ENCODE measurements at regions not wholly inside any gene's neighbourhood (a gene's known extent, or its start where the extent isn't known, plus 50 kb on each side); places are given as distances from the start of the nearest gene placed in this dataset.

DNA sequence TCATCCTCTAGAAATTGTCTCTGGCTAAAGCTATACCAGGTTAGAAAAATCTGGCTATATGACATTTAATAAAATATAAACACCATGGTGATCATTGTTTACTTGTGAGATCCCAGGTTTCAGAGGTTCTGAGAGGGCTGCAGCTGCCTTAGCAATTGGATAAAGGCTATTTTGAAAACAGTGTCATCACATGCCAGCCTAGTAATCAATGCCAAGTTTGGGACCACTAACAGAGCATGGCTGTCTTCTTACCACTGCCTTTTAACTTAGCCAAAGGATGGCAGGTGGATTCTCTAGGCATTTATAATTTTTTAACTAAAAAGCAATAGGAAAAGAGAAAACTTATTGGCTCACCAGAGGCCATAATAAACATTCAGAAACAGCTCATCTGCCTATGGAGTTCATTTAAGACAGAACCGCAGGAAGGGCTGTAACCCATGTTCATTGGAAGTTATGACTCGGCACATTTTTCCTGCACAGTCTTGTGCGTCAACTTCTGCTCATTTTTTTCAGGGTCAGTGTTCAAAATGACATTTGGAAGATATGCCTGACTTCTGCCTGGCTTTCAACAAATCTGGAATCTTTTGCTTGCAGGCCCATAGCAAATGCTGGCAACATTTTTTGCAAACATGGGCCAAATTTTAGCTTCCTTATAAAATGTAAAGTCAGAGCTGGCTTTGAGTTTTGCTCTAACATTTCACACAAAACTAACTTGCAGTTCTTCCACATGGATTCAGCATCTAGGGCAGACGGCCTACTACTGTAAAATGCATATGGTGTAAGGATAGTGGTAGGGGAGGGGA lies 476.0 kb upstream of the TBL1XR1 start:
- DNase-seq (ENCODE audit: low spot score): peak; percentile 30

DNA sequence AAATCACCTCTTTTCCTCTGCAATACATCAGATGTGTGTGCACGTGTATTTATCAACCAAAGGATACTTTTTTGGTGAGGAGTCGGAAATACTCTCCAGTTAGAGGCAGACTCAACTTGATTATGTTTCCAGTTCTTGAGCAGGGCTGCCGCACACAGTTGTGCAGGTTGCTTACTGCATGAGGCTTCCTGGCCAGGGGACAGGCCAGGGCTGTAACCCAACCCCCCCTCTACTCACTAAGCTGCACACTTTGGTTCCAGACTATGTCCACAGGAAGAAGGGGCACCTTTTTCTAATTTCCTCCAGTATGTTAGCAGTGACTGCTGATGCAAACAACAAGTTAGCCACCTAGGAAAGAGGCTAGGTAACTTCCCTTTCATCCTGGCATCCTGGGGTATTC lies 476.9 kb upstream of the TBL1XR1 start:
- DNase-seq (ENCODE audit: low spot score): no peak

DNA sequence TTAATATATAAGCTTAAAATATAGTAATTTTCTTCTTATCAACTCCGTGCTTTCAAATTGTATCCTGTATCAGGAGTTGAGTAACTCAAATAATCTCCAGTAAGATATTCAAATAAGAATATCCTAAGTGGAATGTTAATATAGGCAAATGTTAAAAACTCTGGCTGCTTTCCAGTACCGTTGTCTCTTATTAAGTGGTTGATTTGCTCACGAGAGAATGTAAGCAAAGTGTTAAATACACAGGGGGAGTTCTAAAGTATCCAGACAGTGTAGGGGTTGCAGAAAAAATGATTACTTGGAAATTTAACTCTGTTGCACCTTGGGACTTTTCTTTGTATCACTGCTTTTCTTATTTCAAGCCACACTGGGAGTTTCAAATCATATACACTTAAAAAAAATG lies 478.9 kb upstream of the TBL1XR1 start:
- no peak for DNase-seq (ENCODE audit: low spot score)

DNA sequence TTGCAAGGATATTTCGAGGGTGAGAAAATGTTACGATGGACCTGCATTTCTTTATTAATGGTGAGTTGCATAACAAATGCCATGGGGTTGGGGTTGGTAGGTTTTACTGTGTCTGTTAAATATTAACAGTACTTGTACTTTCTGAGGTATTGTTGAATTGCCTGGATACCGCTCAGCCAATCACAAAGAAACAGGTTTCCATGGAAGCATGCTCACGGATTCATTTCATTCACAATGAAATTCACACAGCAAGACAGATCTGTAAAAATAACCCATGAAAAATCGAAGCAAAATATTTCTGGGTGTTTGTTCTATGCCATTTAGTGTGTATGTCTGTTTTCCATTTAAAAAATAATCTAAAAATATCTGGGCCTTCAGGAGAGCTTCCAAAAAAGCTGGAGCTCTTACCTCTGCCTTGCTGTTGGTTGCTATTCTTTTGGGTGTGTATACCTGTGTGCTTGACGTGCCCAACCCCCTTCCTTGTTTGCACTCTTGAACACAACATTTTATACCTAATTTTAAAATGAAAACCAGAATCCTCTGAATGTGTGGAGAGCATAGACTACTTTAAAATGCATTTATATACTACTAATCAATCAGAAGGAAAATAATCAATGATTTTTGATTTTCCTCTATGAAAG lies 479.8 kb upstream of the TBL1XR1 start:
- DNase-seq (ENCODE audit: low spot score): no peak

DNA sequence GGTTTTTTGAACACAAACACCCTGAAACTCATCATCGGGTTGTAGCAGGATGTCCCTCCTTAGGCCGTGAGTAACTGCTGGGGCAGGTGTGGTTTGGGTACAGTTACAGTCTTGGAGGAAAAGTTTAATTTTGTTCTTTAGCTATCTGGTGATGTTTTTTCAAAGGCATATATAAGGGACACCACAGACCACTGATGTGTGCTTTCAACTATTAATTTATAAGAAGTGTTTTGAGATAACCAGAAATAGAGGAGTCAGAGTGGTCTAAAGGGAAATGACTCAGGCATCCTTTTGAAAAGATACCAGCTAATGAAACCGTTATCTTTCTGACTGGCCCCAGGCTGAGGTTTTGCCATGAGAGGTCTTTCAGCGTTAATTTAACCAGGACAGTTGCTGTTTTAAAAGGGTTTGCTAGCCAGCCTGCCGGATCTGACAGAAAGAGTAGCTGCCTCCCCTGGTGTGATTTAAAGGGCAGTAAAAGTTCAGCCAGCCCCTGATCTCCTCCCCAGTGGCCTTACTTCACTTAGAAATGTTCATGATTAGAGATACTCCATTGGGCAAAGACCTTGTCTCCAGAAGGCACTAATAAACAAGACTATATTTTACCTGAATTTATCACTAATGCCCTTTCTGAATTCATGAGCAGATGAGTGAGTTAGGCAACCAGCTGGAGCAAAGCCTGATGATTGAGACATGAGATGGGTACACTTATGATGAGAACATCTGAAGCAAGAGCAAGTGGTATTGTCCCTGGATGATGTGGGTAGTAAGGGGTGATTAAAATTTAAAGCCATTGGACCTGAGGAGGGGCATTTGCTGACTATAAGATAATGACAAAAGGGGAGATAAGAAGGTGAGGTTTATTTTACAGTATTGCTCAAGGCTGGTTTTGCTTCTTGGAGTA lies 482.5 kb upstream of the TBL1XR1 start:
- DNase-seq (ENCODE audit: low spot score): peak; percentile 95

DNA sequence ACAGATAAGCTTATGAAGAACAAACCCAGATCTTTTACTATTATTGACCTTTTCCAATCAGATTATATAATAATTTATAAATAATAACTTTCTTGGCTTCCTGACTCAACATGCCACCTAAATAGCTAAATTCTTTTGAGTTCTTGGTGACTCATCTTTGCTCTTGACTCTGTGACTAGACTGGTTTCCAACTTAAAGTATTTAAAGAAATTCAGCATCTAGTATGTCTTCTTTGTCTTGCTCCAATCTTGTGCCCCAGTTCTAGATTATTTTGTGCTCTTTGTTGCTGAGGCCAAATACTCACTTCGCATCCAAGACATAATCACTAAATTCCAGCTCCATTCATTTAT lies 483.2 kb upstream of the TBL1XR1 start:
- peak; percentile 49 for DNase-seq (ENCODE audit: low spot score)

DNA sequence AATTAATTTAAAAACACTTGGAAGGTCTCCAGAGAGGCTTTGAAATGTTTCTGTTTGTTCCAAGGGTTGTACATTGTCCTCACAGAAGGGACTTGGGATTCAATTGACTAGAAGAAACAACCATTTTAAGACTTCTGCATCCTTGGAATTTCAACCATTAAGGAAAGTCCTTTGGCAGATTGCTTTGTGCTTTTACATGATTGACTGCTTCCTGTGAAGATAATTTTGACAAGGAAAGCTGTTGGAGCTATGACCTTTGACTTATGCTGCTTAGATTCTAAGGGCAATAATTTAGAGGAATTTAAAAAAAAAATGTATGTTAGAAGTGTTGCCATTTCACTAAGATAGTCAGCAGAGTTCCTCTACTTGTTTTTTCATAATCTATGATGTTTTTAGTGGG lies 483.9 kb upstream of the TBL1XR1 start:
- DNase-seq (ENCODE audit: low spot score): peak; percentile 24

DNA sequence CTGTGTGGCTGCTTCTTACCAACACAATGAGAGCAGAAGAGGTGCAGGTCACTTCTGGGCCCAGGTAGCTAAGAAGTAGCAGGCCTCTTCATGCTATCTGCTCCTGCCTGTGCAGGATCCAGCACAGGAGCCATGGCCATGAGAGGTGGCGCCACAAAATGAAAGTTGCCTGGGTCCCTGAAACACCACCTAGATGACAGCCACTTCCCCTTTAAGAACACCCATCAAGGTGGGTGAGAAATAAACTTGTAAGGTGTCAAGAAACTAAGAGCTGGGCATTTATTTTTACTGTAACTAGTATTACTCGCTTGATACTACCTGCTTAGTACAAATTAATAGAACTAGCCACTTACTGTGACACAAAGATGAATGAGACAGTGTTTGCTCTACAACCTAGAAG lies 484.6 kb upstream of the TBL1XR1 start:
- no peak for DNase-seq (ENCODE audit: low spot score)

DNA sequence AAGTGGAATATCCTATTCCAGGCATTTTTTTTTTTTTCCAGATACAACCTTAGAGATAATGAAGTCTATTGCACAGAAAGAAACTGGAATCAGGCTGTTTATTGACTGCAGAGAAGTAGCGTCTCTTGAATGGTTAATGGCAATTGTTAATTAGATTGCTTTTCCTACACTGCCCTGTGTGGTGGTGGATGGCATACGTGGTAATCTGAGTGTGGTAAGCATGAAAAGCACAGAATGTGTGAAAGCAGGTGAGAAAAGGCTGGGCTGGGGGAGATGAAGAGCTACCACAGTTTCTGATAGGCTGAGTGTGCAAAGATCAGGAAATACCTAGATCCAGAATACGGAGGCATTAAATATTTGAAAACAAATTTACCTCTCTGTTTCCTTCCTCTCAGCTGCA lies 486.3 kb upstream of the TBL1XR1 start:
- no peak for DNase-seq (ENCODE audit: low spot score)

DNA sequence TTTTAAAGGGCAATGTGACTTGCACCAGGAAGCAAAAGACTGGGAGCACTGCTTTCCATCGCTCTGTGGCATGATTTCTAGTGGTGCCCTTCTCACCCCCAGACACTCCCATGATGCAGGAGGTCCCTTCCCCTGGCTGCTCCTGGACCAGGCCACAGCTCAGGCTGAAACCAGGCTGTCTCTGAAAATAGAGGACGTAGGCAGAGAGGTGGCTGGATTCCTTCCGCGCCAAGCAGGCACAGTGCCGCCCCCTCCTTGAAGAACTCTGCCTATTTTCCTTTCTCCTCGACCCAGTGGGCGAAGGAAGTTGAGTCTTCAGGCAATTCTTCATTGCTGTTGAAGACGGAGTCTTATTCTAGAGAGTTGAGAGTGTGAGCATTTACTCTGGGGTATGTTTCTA lies 489.4 kb upstream of the TBL1XR1 start:
- no peak for DNase-seq (ENCODE audit: low spot score)

DNA sequence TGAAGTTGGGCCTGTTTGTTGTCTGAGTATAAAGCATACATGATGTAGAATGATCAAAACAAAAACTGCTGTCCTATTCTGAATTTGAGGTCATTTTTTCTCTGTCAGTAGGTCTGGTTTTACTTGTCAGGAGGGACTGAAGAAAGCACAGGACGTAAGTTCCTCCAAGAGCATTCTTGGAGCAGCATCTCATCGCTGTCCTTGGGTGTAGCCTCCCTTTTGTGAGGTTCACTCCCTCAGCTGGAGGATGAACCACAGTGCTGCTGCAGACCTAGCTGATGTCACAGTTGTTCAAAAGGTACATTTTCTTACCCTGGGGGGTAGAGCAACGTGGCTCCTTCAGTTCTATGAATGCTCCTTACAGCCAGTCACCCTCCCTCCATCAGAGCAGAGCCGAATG lies 490.0 kb upstream of the TBL1XR1 start:
- no peak for DNase-seq (ENCODE audit: low spot score)

DNA sequence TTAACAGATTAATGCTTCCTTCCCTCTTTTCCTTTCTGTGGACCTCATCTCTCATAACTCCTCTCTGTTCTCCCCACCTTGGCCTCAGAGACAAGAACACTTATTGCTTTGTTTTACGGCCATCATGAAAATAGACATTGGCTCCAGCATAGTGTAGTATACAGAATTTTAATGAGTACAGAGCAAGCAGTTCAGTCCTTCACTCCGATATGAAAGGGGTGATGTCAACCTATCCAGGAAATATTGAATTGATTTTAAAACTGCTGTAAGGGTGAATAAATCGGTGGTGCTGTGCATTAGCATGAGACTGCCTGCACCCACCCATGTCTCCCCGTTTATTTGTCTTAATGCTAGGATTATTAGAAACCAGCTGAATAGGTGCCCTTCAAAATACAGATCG lies 490.9 kb upstream of the TBL1XR1 start:
- DNase-seq (ENCODE audit: low spot score): no peak

DNA sequence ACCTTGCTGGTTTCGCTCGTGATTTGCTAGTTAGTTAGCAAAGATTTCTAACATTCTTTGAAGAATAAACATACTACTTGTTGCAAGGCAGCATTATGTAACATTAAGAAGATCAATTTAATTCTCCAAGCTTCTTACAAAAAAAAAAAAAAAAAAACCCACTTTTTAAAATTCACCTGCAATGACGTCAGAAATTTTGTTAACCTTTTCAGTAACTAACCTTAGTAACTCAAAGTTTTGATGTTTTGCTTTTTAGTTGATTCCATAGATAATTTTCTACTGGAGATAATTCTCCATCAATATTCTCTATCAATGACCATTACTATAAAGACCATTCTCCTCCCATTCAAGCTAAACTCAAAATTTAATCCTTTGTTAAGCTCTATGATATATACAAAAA lies 491.8 kb upstream of the TBL1XR1 start:
- no peak for DNase-seq (ENCODE audit: low spot score)

DNA sequence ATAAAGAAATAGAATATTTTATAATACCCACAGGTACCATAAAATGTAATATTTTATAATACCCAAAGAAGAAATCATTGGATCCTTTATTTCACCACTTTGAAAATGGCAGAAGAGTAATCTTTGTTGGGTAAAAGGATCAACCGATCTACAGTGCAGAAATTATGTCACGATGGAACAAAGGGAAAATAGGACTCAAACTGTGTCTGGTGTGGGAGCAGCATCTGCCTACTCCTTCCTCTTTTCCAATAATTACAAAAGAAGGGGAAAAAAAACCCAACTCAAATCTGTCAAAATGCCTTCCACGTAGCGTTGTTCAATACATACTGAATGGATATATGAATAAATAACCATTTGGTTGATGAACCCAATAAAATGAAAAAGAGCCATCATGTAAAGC lies 492.6 kb upstream of the TBL1XR1 start:
- no peak for DNase-seq (ENCODE audit: low spot score)

DNA sequence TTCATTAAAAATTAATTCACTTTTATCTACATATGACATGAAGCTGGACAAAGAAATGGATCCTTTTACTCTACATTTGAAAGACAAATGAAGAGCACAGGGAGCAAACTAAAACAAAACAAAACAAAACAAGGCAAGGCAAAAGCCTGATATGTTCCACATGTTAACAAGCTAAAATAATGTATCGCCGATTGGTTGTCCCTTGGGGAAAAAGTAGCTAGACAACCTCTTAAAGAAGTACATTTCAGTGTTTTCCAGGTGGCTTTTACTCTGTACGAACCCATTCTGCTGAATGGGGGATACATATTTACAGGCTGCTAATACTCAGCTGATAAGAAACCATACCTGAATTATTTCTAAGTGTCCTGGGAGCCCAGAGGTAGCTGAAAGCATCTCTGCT lies 493.0 kb upstream of the TBL1XR1 start:
- DNase-seq (ENCODE audit: low spot score): no peak

DNA sequence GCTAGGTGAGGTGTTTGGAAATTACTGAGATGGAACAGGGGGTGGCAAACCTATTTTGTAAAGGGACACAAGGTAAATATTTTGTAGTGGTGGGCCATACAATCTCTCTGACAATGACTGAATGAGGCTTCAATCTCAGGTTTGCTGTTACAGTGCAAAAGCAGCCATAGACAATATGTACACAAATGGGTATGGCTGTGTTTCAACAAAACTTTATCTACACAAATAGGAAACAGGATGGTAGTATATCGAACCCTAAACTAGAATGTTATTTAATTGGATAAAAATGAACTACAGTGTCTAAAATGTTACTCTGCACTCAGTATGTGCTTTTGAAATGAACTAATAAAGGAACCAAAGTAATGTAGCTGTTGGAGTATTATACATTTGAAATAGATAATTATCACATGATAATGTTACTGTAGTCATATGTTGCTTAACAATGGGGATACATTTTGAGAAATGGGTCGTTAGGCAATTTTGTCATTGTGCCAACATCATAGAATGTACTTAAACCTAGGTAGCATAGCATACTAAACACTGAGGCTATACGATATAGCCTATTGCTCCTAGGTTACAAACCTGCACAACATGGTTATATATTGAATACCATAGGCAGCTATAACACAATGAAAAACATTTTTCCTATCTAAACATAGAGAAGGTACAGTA lies 495.2 kb upstream of the TBL1XR1 start:
- DNase-seq (ENCODE audit: low spot score): no peak

DNA sequence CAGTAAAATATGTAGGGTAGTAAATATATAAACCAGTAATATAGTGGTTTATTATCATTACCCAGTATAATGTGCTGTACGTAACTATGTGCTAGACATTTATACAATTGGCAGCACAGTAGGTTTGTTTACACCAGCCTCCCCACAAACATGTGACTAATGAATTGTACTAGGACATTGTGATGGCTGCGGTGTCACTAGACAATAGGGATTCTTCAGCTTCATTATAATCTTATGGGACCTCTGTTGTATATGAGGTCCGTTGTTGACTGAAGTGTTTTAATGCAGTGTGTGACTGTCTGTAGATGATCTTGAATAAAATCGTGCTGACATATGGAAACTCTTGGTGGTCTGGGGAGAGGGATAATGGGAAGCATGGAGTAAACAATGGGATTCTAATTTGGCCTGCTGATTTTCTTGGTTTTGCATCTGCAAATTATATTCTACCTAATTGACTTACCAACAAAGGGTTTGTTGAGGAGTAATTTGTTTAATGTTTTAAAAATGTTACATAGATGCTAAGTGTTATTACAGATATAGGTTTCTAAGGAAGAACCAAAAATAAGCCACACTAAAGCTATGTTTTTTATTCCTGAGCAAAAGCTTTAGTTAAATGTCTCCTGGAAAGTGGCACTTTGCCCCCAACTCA lies 496.5 kb upstream of the TBL1XR1 start:
- no peak for DNase-seq (ENCODE audit: low spot score)

DNA sequence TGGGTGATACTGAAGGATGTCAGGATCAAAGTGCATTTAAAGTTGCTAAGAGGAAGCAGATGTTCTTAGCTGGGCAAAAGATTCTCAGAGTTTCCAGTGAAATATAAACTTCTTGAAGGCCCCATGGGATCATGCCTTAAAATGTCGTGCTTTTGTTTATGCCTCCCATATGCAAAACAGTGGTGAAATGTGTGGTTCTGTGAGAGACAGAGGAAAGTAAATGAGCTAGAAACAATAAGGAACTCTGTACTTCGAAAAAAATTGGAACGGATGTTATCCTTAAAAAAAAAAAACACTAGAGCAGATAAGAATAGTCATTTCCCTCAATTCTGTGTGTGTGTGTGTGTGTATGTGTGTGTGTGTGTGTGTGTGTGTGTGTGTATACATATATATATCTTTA lies 497.0 kb upstream of the TBL1XR1 start:
- no peak for DNase-seq (ENCODE audit: low spot score)

DNA sequence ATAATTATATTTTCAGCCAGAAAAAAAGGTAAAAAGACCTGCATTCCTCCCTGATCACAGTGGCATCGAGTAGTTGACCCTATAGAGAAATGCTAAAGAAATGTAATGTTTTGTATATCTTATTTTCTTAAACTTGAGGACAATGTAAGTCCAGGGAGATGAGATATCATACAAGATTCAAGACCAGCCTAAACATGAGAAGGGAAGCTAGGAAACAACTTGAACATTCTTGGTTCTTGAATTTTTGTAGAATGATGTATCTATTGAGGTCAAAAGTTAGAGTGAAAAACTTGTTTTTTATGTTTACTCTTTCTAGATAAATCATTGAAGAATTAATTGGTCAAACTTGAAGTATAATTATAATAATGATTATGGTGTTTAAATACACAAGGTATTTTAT lies 497.7 kb upstream of the TBL1XR1 start:
- no peak for DNase-seq (ENCODE audit: low spot score)

DNA sequence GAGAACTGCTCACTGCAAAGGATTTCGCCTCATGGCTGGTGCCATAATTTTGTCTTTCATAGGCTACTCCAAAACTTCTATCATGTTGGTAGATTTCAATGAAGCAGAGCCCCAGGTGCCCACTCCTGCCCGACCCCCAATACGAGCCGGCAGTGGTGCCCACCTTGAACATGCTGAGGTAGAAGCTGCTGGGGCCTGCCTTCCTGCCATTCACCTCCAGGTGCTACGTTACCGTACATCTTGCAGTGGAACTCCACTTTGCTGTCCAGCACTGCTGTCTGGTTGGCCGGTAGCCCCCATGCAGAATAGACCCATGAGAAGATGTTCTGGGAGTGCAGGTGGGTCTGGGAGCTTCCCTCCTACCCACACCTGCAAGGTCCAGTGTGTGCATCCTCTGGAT lies 502.8 kb upstream of the TBL1XR1 start:
- no peak for DNase-seq (ENCODE audit: low spot score)

DNA sequence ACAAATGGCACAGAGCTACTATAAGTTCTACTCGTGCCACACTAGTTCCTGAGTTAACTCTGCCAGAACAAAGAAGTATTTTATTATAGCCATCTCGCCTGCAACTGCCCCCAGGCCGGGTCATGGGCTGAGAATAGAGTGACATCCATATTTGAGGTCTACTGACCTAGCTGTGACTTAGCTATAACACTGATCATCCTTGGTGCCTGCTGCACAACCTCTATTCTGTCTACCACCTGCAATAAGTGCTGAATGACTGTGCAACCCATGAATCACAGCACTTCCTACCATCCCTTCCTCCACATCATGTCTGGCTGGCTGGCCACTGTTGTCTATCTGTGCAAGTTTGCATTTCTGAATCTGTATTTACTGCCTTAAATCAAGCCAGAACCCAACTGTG lies 506.5 kb upstream of the TBL1XR1 start:
- DNase-seq (ENCODE audit: low spot score): no peak

All from A172 (cell line).